Endothelial cell of umbilical vein (primary cell): ENCODE measurements at regions not wholly inside any gene's neighbourhood (a gene's known extent, or its start where the extent isn't known, plus 50 kb on each side); places are given as distances from the start of the nearest gene placed in this dataset.
A peak's percentile ranks its signal among the peaks of the same experiment; 100 is the strongest.

Experiments
- BruUV-seq: library from RNA; stranded (reverse); fragments of 400-500 nt; replicated peaks from 2 replicates; lab custom pipeline; 2021; lab: Mats Ljungman, UMichigan
- CTCF ChIA-PET: fragments of 300-600, 350-600 bp; sonication (Branson Sonifier 250); formaldehyde crosslinking; loops from one replicate; lab custom pipeline; 2021; ENCODE audit warnings: antibody characterized with exemption, inconsistent platforms; lab: Charles Lee
- POLR2A ChIA-PET: fragments of 300-600, 350-600 bp; sonication (Branson Sonifier 250); formaldehyde crosslinking; loops from one replicate; lab custom pipeline; 2021; ENCODE audit warnings: antibody characterized with exemption, inconsistent platforms; lab: Charles Lee
- DNase-seq: peaks from one replicate; pipeline ENCODE4 v3.0.0-alpha.2; 2011; ENCODE audit warnings: low read depth, low spot score
- FAIRE-seq: peaks from 2 replicates; lab custom pipeline; 2011; peaks lifted over from hg19 to GRCh38; lab: Jason Lieb, UNC
- H2AFZ ChIP-seq: 2 replicates; pipeline ENCODE4 v1.6.0; 2012; ENCODE audit warnings: low read depth, low read length, control low read depth, inconsistent platforms
- H3K27ac ChIP-seq: 2 replicates; pipeline ENCODE4 v1.5.1; 2011; ENCODE audit warnings: low read depth, mild to moderate bottlenecking, control low read depth, low read length, moderate library complexity; ENCODE audit not compliant: insufficient read depth
- H3K27me3 ChIP-seq, 2 experiments: 2 replicates each; pipeline versions ENCODE4 v1.6.0 to v1.6.1; 2011; ENCODE audit warnings: low read length in 2 of 2, mixed read lengths in 1 of 2; ENCODE audit not compliant: control insufficient read depth in 2 of 2, insufficient read depth in 2 of 2
- H3K36me3 ChIP-seq, 2 experiments: 2 replicates in 1 of 2; 3 replicates in 1 of 2; pipeline ENCODE4 v1.5.1; 2011; ENCODE audit warnings: low read length in 2 of 2, mild to moderate bottlenecking in 1 of 2, moderate library complexity in 1 of 2; ENCODE audit not compliant: control insufficient read depth in 2 of 2, insufficient read depth in 2 of 2; ENCODE audit errors: extremely low read depth in 1 of 2
- H3K4me1 ChIP-seq: 3 replicates; pipeline ENCODE4 v1.5.1; 2011; ENCODE audit warnings: mild to moderate bottlenecking, low read length; ENCODE audit not compliant: control insufficient read depth, insufficient read depth; ENCODE audit errors: extremely low read depth
- H3K4me2 ChIP-seq: 2 replicates; pipeline ENCODE4 v1.6.1; 2011; ENCODE audit warnings: low read length, control low read depth, mixed read lengths; ENCODE audit not compliant: insufficient read depth
- H3K4me3 ChIP-seq, 3 experiments: fragments of 200-600 bp in 1 of 3; sonication (generic), shearing (Covaris generic) in 1 of 3; replicated peaks in 1 of 3; 2 replicates each; pipeline ENCODE4 v1.5.1; 2011 to 2016; ENCODE audit warnings: control low read depth in 3 of 3, low read length in 3 of 3, mild to moderate bottlenecking in 2 of 3, inconsistent platforms in 1 of 3, low read depth in 1 of 3, moderate library complexity in 1 of 3; ENCODE audit not compliant: insufficient read depth in 1 of 3
- H3K79me2 ChIP-seq: 2 replicates; pipeline ENCODE4 v1.6.0; 2012; ENCODE audit warnings: low read length, inconsistent platforms; ENCODE audit not compliant: control insufficient read depth, insufficient read depth
- H3K9ac ChIP-seq: replicated peaks from 2 replicates; pipeline ENCODE3; 2011; ENCODE audit warnings: low read length, control low read depth; ENCODE audit not compliant: insufficient read depth; ENCODE audit errors: extremely low read depth
- H3K9me1 ChIP-seq: replicated peaks from 3 replicates; pipeline ENCODE4 v1.6.0; 2011; ENCODE audit warnings: mild to moderate bottlenecking, low read length; ENCODE audit not compliant: control insufficient read depth, insufficient read depth; ENCODE audit errors: extremely low read depth
- H3K9me3 ChIP-seq: replicated peaks from 2 replicates; pipeline ENCODE4 v1.5.1; 2012; ENCODE audit warnings: low read length, inconsistent platforms; ENCODE audit not compliant: control insufficient read depth, insufficient read depth
- H4K20me1 ChIP-seq: replicated peaks from 2 replicates; pipeline ENCODE3; 2011; ENCODE audit warnings: mild to moderate bottlenecking, low read length; ENCODE audit not compliant: control insufficient read depth, insufficient read depth; ENCODE audit errors: extremely low read depth
- EZH2 ChIP-seq: IDR thresholded peaks from 2 replicates; pipeline ENCODE4 v1.6.1; 2012; ENCODE audit warnings: borderline replicate concordance, low read depth, mild to moderate bottlenecking, moderate library complexity, low read length, inconsistent platforms; ENCODE audit not compliant: severe bottlenecking
- FOS ChIP-seq: IDR thresholded peaks from 2 replicates; pipeline ENCODE4 v1.6.1; 2011; ENCODE audit warnings: mild to moderate bottlenecking, low read length, moderate library complexity, borderline replicate concordance; ENCODE audit not compliant: insufficient read depth
- GATA2 ChIP-seq: IDR thresholded peaks from 2 replicates; pipeline ENCODE4 v1.7.0; 2011; ENCODE audit warnings: low read depth, mild to moderate bottlenecking, moderate library complexity, mixed read lengths, low read length; ENCODE audit not compliant: insufficient read length, insufficient read depth
- JUN ChIP-seq: IDR thresholded peaks from 2 replicates; pipeline ENCODE4 v1.6.1; 2011; ENCODE audit warnings: borderline replicate concordance, low read depth; ENCODE audit not compliant: insufficient read length, insufficient read depth
- MYC ChIP-seq: IDR thresholded peaks from one replicate; pipeline ENCODE4 v1.6.1; 2011; ENCODE audit warnings: mild to moderate bottlenecking, low read depth, low read length
- POLR2A ChIP-seq: IDR thresholded peaks from 2 replicates; pipeline ENCODE4 v1.6.1; 2012; ENCODE audit warnings: low read depth, mild to moderate bottlenecking, control low read depth, low read length
- POLR2AphosphoS5 ChIP-seq: IDR thresholded peaks from 2 replicates; pipeline ENCODE4 v1.6.1; 2012; ENCODE audit warnings: low read depth, mild to moderate bottlenecking, control low read depth, low read length, moderate library complexity; ENCODE audit not compliant: insufficient read depth
- dilution Hi-C: fragments of 300-500 bp; cut with MboI; formaldehyde crosslinking; loops from one replicate; pipeline ENCODE4 v1.15.0; 2019; ENCODE audit warnings: low sequenced_read_pairs; ENCODE audit not compliant: extremely low pct_ligation_motif_present
- intact Hi-C: fragments of 100-400 bp; cut with micrococcal nuclease; formaldehyde crosslinking; loops from one replicate; pipeline ENCODE4 v1.10.0; 2022
- TF ChIP-seq, protein P1 (sequence below): IDR thresholded peaks from 2 replicates; pipeline ENCODE4 v1.6.1; 2011; ENCODE audit not compliant: insufficient read depth, insufficient read length
- TF ChIP-seq, protein P2 (sequence below), 2 donors: IDR thresholded peaks; 1 replicate in 1 of 2; 2 replicates in 1 of 2; pipeline ENCODE4 v1.5.1; 2011; ENCODE audit warnings: low read length in 2 of 2, mild to moderate bottlenecking in 2 of 2, moderate library complexity in 2 of 2, control low read depth in 1 of 2, inconsistent platforms in 1 of 2, low read depth in 1 of 2; ENCODE audit not compliant: insufficient read depth in 1 of 2; ENCODE audit errors: extremely low read depth in 1 of 2

DNA sequence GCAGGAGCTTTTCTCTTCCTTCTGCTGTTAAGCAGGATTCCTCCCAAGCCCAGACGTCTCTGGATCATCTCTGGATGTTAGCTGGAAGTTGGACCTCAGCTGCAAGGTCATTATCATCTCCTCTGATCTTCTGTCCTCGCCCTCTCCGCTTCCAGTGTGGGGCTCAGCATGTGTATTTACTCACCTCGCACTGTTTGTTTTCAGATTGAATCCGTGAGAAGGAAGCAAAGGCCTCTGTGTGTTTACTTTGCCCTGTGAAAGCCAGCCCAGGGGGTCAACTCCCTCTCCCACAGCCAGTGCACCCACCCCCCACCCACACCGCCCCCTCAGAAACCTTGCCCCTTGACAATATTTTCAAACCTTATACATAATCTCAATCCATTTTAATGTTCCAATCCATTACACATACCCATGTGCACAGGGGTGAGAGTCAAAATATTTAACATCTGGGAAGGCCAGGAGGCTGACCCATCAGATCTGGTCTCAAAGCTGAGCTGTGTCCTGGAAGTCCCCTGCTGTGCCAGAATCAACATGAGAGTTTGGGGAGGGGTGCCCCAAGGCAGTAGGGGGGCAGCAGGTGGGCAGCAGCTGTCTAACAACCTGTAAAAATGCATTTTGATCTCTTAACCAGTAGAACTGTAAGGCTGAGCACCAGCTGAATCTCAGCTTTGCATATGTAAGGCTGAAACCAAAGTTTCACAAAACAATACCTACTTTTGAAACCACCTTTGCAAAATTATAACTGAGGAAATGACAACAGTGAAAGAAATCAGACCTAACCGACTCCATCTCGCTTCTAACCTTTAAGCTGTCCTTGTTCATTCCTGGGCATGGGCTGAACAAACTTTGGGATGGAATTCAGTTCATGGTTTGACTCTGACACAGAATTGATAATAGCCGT is 157.9 kb downstream of the ZNF664 start:
- no peak overlapping the region for H3K4me3 ChIP-seq
- no peak for DNase-seq
- dilution Hi-C loops (no loop called here), intact Hi-C loops (no loop called here)
- H3K27me3 ChIP-seq = no peaks in the 10 kb centered on the region
- no TSS peak for BruUV-seq
- TF ChIP-seq, protein P1, sequence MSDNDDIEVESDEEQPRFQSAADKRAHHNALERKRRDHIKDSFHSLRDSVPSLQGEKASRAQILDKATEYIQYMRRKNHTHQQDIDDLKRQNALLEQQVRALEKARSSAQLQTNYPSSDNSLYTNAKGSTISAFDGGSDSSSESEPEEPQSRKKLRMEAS = no peak
- TF ChIP-seq FOS = no peak
- TF ChIP-seq POLR2AphosphoS5 = no peak
- no peak for TF ChIP-seq POLR2A
- no peak for TF ChIP-seq MYC
- no peak for TF ChIP-seq EZH2
- TF ChIP-seq GATA2 = no peak
- TF ChIP-seq, protein P2, sequence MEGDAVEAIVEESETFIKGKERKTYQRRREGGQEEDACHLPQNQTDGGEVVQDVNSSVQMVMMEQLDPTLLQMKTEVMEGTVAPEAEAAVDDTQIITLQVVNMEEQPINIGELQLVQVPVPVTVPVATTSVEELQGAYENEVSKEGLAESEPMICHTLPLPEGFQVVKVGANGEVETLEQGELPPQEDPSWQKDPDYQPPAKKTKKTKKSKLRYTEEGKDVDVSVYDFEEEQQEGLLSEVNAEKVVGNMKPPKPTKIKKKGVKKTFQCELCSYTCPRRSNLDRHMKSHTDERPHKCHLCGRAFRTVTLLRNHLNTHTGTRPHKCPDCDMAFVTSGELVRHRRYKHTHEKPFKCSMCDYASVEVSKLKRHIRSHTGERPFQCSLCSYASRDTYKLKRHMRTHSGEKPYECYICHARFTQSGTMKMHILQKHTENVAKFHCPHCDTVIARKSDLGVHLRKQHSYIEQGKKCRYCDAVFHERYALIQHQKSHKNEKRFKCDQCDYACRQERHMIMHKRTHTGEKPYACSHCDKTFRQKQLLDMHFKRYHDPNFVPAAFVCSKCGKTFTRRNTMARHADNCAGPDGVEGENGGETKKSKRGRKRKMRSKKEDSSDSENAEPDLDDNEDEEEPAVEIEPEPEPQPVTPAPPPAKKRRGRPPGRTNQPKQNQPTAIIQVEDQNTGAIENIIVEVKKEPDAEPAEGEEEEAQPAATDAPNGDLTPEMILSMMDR (IDR thresholded peaks at IDR 0.05; ENCODE audit: extremely low read depth in 1 of 2, insufficient read depth in 1 of 2, low read depth in 1 of 2, low read length in 2 of 2) = no peak
- no peak for TF ChIP-seq JUN
- no peak overlapping the region for H3K4me2 ChIP-seq
- no peaks in the 10 kb centered on the region for H3K9me3 ChIP-seq
- H3K79me2 ChIP-seq = no peaks in the 10 kb centered on the region
- no peak overlapping the region for H3K27ac ChIP-seq
- H2AFZ ChIP-seq = peak overlapping the region; percentile 48
- no peak for FAIRE-seq
- ChIA-PET CTCF (interaction anchor here (1.4 to 2.0 kb wide), 2 partner anchors 10 to 77 kb away, joined by 5 to 6 read pairs; no protein-coding TSS in a partner anchor), POLR2A (no interaction called here)
- H3K9ac ChIP-seq = no peak overlapping the region
- H3K36me3 ChIP-seq = no peaks in the 10 kb centered on the region
- H3K4me1 ChIP-seq = no peaks in the 10 kb centered on the region
- H3K9me1 ChIP-seq = no peaks in the 10 kb centered on the region
- no peaks in the 10 kb centered on the region for H4K20me1 ChIP-seq
